Thoracic aorta (tissue), 2 donors: ENCODE measurements at regions not wholly inside any gene's neighbourhood (a gene's known extent, or its start where the extent isn't known, plus 50 kb on each side); places are given as distances from the start of the nearest gene placed in this dataset.

ENCODE experiments used
- ATAC-seq: fragments of 150-250 bp; one replicate; pipeline ENCODE4 v1.8.0; 2017; ENCODE audit warnings: low read depth; ENCODE audit not compliant: insufficient number of reproducible peaks, low FRiP score
- DNase-seq: peaks from one replicate; pipeline ENCODE4 v3.0.0-alpha.2; 2020; ENCODE audit warnings: low spot score
- H3K27ac ChIP-seq, 2 donors: fragments of 200-600 bp; sonication (generic); 1 replicate in 1 of 2; 2 replicates in 1 of 2; pipeline ENCODE4 v1.5.1; 2016; ENCODE audit warnings: mild to moderate bottlenecking in 2 of 2, moderate library complexity in 2 of 2
- H3K27me3 ChIP-seq: fragments of 200-600 bp; sonication (generic); replicated peaks from 2 replicates; pipeline ENCODE4 v1.6.0; 2016; ENCODE audit warnings: mild to moderate bottlenecking; ENCODE audit not compliant: insufficient read depth
- H3K36me3 ChIP-seq: fragments of 200-600 bp; sonication (generic); one replicate; pipeline ENCODE4 v1.5.1; 2016
- H3K4me1 ChIP-seq, 2 donors: fragments of 200-600 bp; sonication (generic); 1 replicate in 1 of 2; 2 replicates in 1 of 2; pipeline versions ENCODE4 v1.5.1 to v1.6.0; 2016; ENCODE audit warnings: low read depth in 2 of 2, mild to moderate bottlenecking in 1 of 2; ENCODE audit not compliant: control insufficient read depth in 1 of 2
- H3K4me3 ChIP-seq: fragments of 200-600 bp; sonication (generic); 2 replicates; pipeline ENCODE4 v1.5.1; 2016; ENCODE audit warnings: mild to moderate bottlenecking
- H3K9me3 ChIP-seq: fragments of 200-600 bp; sonication (generic); 2 replicates; pipeline ENCODE4 v1.5.1; 2016
- CTCF ChIP-seq: fragments of 200-600 bp; sonication (generic); IDR thresholded peaks from one replicate; pipeline ENCODE4 v1.5.1; 2019; ENCODE audit warnings: antibody characterized with exemption

DNA sequence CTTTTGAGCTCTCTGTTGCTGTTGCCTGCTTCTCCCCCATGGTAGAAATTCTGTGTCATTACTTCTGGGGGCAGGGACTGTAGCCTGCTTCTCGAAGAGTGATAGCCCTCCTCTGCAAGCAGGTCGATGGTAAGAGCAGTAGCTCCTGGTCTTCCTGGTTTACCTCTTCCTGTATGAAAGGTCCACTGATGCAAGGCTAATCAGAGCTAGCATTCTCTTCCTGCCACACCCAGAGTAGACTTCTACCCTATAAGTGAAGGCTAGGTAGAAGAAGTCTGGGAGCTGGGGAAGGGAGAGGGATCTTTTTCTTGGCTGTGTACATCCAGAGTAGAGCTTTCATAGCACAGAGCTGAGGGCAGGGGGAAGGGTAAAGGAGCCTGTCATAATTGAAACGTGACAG is 357.0 kb downstream of the SQOR start:
- H3K27ac ChIP-seq = no peak overlapping the region
- no peak overlapping the region for H3K4me3 ChIP-seq
- H3K9me3 ChIP-seq = peaks cover 4% of the 10 kb centered on the region
- no peak for TF ChIP-seq CTCF
- no peaks in the 10 kb centered on the region for H3K4me1 ChIP-seq
- no peaks in the 10 kb centered on the region for H3K27me3 ChIP-seq
- ATAC-seq = no peak
- no peak for DNase-seq
- no peaks in the 10 kb centered on the region for H3K36me3 ChIP-seq

GRCh38 chr15:45993072-45993471 is 358.2 kb downstream of the SQOR start:
- H3K36me3 ChIP-seq = no peaks in the 10 kb centered on the region
- H3K4me3 ChIP-seq = no peak overlapping the region
- DNase-seq (no peak), ATAC-seq (no peak)
- peaks cover 4% of the 10 kb centered on the region for H3K9me3 ChIP-seq
- no peak overlapping the region for H3K27ac ChIP-seq
- no peaks in the 10 kb centered on the region for H3K27me3 ChIP-seq
- TF ChIP-seq CTCF = no peak
- no peaks in the 10 kb centered on the region for H3K4me1 ChIP-seq

DNA sequence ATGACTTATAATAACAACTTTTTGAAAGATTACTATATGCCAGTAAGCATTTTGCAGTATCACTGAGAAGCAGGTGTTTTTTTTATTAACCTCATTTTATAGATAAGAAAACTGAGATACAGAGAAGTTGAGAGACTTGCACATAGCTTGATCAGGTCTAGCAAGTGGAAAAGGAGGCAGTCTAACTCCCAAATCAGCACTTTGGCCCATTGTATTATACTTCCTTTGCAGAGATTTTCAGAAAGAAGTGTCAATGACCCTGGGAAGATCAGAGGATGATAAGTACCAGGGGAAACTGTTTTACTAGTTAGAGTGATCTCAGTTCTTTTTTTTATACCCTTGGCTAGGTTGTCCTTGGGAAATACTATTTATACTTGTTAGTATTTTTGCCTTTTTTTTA is 358.7 kb downstream of the SQOR start:
- no peak for ATAC-seq
- Histone ChIP-seq H3K36me3 (no peaks in the 10 kb centered on the region), H3K9me3 (peaks cover 3% of the 10 kb centered on the region), H3K4me1 (no peaks in the 10 kb centered on the region), H3K4me3 (no peak overlapping the region), H3K27me3 (no peaks in the 10 kb centered on the region), H3K27ac (no peak overlapping the region)
- no peak for TF ChIP-seq CTCF
- DNase-seq = no peak

GRCh38 chr15:45995800-45996199 is 361.0 kb downstream of the SQOR start:
- no peak for ATAC-seq
- TF ChIP-seq CTCF = no peak
- Histone ChIP-seq H3K27me3 (no peaks in the 10 kb centered on the region), H3K36me3 (no peaks in the 10 kb centered on the region), H3K9me3 (no peaks in the 10 kb centered on the region), H3K4me1 (no peaks in the 10 kb centered on the region), H3K27ac (no peak overlapping the region), H3K4me3 (no peak overlapping the region)
- DNase-seq = no peak

- Histone ChIP-seq H3K4me1 (no peaks in the 10 kb centered on the region), H3K27me3 (no peaks in the 10 kb centered on the region), H3K4me3 (no peak overlapping the region), H3K36me3 (no peaks in the 10 kb centered on the region), H3K27ac (no peak overlapping the region), H3K9me3 (peaks cover 9% of the 10 kb centered on the region)
- ATAC-seq (no peak), DNase-seq (no peak)
- TF ChIP-seq CTCF = no peak
These were observed 379.7 kb downstream of the SQOR start for GRCh38 chr15:46014532-46014931.
